ENCODE measurements at regions not wholly inside any gene's neighbourhood (a gene's known extent, or its start where the extent isn't known, plus 50 kb on each side); places are given as distances from the start of the nearest gene placed in this dataset.

DNA sequence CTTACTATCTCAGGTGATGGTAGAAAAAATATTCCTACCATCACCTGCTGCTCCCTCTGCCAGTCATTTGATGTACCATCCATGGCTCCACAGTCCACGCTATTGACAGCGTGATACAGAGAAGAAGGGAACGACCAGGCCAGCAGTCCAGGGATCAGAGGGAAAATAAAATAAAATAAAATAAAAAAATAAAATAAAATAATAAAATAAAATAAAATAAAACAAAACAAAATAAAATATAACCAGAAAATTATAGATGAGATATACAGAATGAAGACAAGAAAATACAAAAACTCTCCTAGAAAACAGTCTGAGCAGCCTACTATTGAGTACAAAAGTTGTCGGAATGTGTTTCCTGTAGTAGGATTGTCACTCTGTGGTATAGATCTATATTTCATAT lies 619.4 kb upstream of the TMPRSS15 start:
- DNase-seq: no peak
- no peak for TF ChIP-seq CTCF (IDR thresholded peaks at IDR 0.05)
- TF ChIP-seq POLR2A (IDR thresholded peaks at IDR 0.05): no peak
- Histone ChIP-seq H3K36me3 (no peaks in the 10 kb centered on the region), H3K27me3 (no peaks in the 10 kb centered on the region), H3K9me3 (peaks cover 0 to 5% (median 0%) of the 10 kb centered on the region in 12 donors), H3K27ac (no peak overlapping the region), H3K4me1 (no peaks in the 10 kb centered on the region), H3K4me3 (no peak overlapping the region)
- 87 to 92% (median 92%) methylated on average over 4 of the region's 4 CpGs for WGBS, 4 donors
- ATAC-seq: no peak
- intact Hi-C loops (cut with DNase I): no loop called here

DNA sequence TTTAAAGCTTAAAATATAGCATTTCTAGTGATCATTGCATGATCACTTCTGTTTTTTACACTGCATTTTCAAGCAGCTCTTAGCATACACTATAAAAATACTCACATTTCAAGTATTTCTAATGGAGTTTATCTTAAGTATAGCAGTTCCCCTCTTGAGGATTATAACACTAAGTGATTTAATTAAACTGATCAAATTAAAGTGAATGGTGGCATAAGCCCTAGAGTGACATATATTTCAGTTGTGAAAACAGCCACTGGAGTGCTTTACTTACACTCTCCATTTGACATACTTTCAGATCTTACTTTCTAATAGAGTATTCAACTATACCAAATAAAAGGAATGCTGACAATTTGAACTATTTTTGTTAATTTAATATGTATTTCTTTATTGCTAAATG lies 623.3 kb upstream of the TMPRSS15 start:
- intact Hi-C loops (cut with DNase I): no loop called here
- Histone ChIP-seq H3K36me3 (no peaks in the 10 kb centered on the region), H3K4me1 (no peaks in the 10 kb centered on the region), H3K27ac (no peak overlapping the region), H3K4me3 (no peak overlapping the region), H3K27me3 (no peaks in the 10 kb centered on the region), H3K9me3 (peaks cover 0 to 5% (median 0%) of the 10 kb centered on the region in 12 donors)
- DNase-seq (no peak), ATAC-seq (no peak)
- TF ChIP-seq POLR2A (IDR thresholded peaks at IDR 0.05): no peak
- TF ChIP-seq CTCF (IDR thresholded peaks at IDR 0.05): no peak

- no peak for TF ChIP-seq POLR2A (IDR thresholded peaks at IDR 0.05)
- TF ChIP-seq CTCF (IDR thresholded peaks at IDR 0.05): no peak
These were observed 626.2 kb upstream of the TMPRSS15 start for GRCh38 chr21:19029816-19030215.

GRCh38 chr21:19031953-19032352 lies 628.4 kb upstream of the TMPRSS15 start:
- WGBS, 4 donors: 71 to 86% (median 81%) methylated on average over 1 of the region's 1 CpG
- H3K9me3 ChIP-seq: no peaks in the 10 kb centered on the region
- intact Hi-C loops (cut with DNase I): no loop called here

More at GRCh38 chr21:19029816-19030215, 626.2 kb upstream of the TMPRSS15 start:
- H3K27me3 ChIP-seq: no peaks in the 10 kb centered on the region
- no peak overlapping the region for H3K4me3 ChIP-seq
- DNase-seq: no peak
- no peaks in the 10 kb centered on the region for H3K9me3 ChIP-seq
- H3K36me3 ChIP-seq: no peaks in the 10 kb centered on the region
- 48 to 63% (median 54%) methylated on average over 2 of the region's 2 CpGs for WGBS, 4 donors
- no peaks in the 10 kb centered on the region for H3K4me1 ChIP-seq
- ATAC-seq: no peak
- no peak overlapping the region for H3K27ac ChIP-seq
- intact Hi-C loops (cut with DNase I): no loop called here

More at GRCh38 chr21:19031953-19032352, 628.4 kb upstream of the TMPRSS15 start:
- ATAC-seq (no peak), DNase-seq (no peak)
- Histone ChIP-seq H3K27me3 (no peaks in the 10 kb centered on the region), H3K4me3 (no peak overlapping the region), H3K36me3 (no peaks in the 10 kb centered on the region), H3K4me1 (no peaks in the 10 kb centered on the region), H3K27ac (no peak overlapping the region)
- TF ChIP-seq POLR2A (IDR thresholded peaks at IDR 0.05) (no peak), CTCF (IDR thresholded peaks at IDR 0.05) (no peak)

Data from heart left ventricle (tissue), 16 donors.